ENCODE measurements at regions not wholly inside any gene's neighbourhood (a gene's known extent, or its start where the extent isn't known, plus 50 kb on each side); places are given as distances from the start of the nearest gene placed in this dataset.
A peak's percentile ranks its signal among the peaks of the same experiment; 100 is the strongest.
"Not testable (repeated sequence)": the region's sequence is repeated elsewhere in the genome, so short reads cannot be mapped to it uniquely, and the experiment has no call there.

- not testable (repeated sequence) for DNase-seq (ENCODE audit: low read depth)
These were observed 1490.6 kb downstream of the OTOL1 start for GRCh38 chr3:162987085-162987794.

DNA sequence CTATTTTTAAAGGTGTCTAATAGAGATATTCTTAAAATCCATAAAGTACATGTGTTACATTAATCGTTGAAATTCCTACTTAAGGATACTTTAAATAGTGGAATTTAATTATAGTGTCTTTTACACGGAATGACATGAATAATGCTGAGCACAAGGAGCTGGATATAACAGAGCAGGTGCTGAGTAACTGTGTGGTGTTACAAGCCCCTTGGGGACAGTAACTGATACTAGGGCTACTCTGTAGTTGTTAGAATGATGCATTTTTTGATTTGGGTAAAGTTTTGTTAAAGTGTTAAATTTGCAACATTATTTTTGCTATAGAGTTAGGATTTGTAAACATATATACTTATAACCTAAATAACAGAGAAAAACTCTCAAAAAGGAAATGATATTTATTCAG lies 1496.1 kb downstream of the OTOL1 start:
- no peak for DNase-seq (ENCODE audit: low read depth)

GRCh38 chr3:162994165-162994564 lies 1497.6 kb downstream of the OTOL1 start:
- no peak for DNase-seq (ENCODE audit: low read depth)

- DNase-seq (ENCODE audit: low read depth): no peak
These were observed 1499.8 kb downstream of the OTOL1 start for GRCh38 chr3:162996368-162996767.

DNA sequence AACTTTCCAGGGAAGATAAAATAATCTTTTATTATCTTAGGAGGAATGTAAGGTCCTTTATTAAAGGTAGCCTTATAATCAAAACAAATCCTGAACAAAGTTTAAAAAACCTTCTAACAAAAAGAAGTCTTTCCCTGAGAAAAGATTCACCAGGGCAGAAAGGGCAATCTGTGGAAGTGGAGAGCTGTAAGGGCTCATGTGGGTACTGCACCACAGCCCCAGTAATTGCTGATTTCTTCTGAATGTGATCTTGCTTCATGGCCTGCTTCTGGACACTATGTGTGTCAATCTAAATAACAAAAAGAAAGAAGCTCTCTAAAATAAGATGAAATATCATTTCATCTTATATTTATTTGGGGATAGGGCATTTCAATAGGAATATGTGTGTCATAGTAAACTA lies 1501.6 kb downstream of the OTOL1 start:
- no peak for DNase-seq (ENCODE audit: low read depth)

DNA sequence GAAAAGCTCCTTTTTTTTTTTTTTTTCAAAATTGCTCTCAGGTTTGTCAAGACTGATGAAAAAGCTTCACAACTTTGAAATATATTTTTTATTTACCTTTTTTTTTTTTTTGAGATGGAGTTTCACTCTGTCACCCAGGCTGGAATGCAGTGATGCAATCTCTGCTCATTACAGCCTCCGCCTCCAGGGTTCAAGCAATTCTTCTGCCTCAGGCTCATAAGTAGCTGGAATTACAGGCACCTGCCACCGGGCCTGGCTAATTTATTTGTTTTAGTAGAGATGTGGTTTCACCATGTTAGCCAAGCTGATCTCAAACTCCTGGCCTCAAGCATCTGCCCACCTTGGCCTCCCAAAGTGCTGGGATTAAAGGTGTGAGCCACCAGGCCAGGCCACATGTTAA lies 1515.0 kb downstream of the OTOL1 start:
- DNase-seq (ENCODE audit: low read depth): no peak

DNA sequence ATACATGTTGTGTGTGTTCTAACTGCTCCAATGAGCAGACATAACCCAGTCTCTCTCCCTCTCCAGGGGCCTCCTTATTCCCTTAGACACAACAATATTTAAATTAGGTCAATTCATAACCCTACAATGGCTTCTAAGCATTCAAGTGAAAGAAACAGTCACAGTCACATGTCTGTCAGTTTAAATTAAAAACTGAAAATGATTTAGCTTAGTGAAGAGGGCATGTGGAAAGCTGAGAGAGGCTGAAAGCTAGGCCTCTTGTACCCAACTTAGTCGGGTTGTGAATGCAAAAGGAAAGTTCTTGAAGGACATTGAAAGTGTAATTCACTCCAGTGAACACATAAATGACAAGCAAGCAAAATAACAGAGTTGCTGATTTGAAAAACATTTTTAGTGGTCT lies 1519.6 kb downstream of the OTOL1 start:
- DNase-seq (ENCODE audit: low read depth): no peak

DNA sequence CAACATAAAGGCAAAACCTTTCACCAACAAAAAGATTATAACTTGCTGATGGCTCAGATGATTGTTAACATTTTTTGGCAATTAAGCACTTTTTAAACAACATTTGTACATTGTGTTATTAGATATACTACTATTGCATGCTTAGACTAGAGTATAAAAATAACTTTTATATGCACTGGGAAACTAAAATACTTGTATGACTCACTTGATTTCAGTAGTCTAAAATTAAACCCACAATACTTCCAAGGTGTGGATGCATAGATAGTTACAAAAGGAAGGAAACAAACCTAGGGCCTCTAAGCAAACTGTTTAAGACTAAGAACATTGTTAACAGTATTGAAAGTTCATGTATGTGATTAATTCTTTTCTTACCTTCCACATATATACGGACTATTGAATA lies 1521.5 kb downstream of the OTOL1 start:
- no peak for DNase-seq (ENCODE audit: low read depth)

GRCh38 chr3:163018664-163019063 lies 1522.1 kb downstream of the OTOL1 start:
- no peak for DNase-seq (ENCODE audit: low read depth)

GRCh38 chr3:163019260-163019659 lies 1522.7 kb downstream of the OTOL1 start:
- no peak for DNase-seq (ENCODE audit: low read depth)

- DNase-seq (ENCODE audit: low read depth): no peak
These were observed 1537.0 kb downstream of the OTOL1 start for GRCh38 chr3:163033652-163034051.

- no peak for DNase-seq (ENCODE audit: low read depth)
These were observed 1543.0 kb downstream of the OTOL1 start for GRCh38 chr3:163039636-163040035.

- peak; percentile 3 for DNase-seq (ENCODE audit: low read depth)
These were observed 1546.5 kb downstream of the OTOL1 start for GRCh38 chr3:163043074-163043473.

- no peak for DNase-seq (ENCODE audit: low read depth)
These were observed 1549.3 kb downstream of the OTOL1 start for GRCh38 chr3:163045945-163046344.

DNA sequence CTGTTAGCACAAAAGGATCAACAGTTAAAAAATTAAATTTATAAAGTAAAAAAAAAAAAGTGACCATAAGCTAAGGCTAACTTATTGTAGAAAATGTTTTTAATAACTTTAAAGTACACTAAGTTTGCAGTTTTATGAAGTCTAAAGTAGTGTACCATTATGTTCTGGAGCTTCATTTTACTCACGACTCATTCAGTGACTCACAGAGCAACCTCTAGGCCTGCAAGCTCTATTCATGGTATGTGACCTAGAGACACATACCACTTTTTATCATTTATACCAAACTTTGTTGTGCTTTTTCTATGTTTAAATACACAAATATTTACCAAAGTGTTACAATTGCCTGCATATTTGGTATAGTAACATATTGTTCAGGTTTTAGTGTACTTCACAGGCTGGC lies 1552.3 kb downstream of the OTOL1 start:
- DNase-seq (ENCODE audit: low read depth): no peak

DNA sequence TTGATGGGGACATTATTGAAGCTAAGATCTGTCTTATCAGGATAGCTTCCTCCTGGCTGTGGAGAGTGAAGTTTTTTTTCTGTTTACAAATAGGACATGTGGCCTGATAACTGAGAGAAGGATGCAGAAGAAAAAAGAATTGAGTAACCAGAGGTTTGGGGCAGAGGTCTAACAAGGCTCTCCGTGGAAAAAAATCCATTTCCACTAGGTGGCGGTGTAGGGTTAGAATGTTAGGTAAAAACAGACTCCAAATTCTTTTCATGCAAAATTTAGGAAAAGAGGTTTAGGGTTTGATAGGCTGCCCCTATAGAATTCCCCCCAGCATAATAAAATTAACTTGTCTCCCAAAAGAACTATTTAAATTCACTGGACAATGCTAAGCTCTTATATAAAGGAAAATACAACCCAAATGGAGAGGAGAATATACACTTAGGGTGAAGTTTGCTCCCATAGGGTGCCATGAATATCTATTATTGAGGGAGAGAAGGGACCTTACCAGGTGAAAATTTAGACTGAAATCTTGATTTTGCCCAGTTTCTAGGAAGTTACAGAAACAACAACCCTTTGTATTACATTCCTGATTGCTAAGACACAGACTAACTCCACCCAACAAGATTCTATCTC lies 1560.4 kb downstream of the OTOL1 start:
- DNase-seq (ENCODE audit: low read depth): peak; percentile 21

- no peak for DNase-seq (ENCODE audit: low read depth)
These were observed 1561.6 kb downstream of the OTOL1 start for GRCh38 chr3:163058031-163058854.

- DNase-seq (ENCODE audit: low read depth): no peak
These were observed 1575.1 kb downstream of the OTOL1 start for GRCh38 chr3:163071713-163072112.

Data from renal cortical epithelial cell (primary cell).